ENCODE measurements at regions not wholly inside any gene's neighbourhood (a gene's known extent, or its start where the extent isn't known, plus 50 kb on each side); places are given as distances from the start of the nearest gene placed in this dataset.
A peak's percentile ranks its signal among the peaks of the same experiment; 100 is the strongest.

DNA sequence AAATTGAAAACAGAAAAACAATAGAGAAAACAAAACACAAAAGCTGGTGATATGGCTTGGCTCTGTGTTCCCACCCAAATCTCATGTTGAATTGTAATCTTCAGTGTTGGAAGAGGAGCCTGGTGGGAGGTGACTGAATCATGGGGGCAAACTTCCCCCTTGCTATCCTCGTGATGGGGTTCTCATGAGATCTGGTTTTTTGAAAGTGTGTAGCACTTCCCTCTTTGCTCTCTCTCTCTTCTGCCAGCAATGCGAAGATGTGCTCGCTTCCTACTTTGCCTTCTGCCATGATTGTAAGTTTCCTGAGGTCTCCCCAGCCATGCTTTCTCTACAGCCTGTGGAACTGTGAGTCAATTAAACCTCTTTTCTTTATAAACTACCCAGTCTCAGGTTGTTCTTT is 112.3 kb upstream of the UXS1 start:
- Mint-ChIP-seq H3K36me3 (no peaks in the 10 kb centered on the region), H3K27me3 (ENCODE audit: low read depth) (no peaks in the 10 kb centered on the region), H3K4me3 (no peak overlapping the region), H3K9me3 (no peaks in the 10 kb centered on the region), H3K4me1 (0 out of 2 replicates have a peak, but pooled peaks cover 5% of the 10 kb centered on the region), H3K27ac (no peak overlapping the region)
- ChIA-PET POLR2A (no interaction called here), CTCF (no interaction called here)
- TF ChIP-seq ZNF232 (CRISPR knock-in tag; IDR thresholded peaks at IDR 0.05) (no peak), ZNF671 (CRISPR knock-in tag; IDR thresholded peaks at IDR 0.05) (no peak), SOX15 (CRISPR knock-in tag; IDR thresholded peaks at IDR 0.05) (no peak)
- DNase-seq (ENCODE audit: low spot score): no peak
- no peak for ATAC-seq

- no peak for ATAC-seq
- ChIA-PET CTCF (no interaction called here), POLR2A (no interaction called here)
- Mint-ChIP-seq H3K27ac (peak overlapping the region; percentile 38; the same call in 1 of the 2 replicates), H3K4me3 (no peak overlapping the region), H3K36me3 (no peaks in the 10 kb centered on the region), H3K4me1 (no peaks in the 10 kb centered on the region), H3K9me3 (no peaks in the 10 kb centered on the region), H3K27me3 (ENCODE audit: low read depth) (no peaks in the 10 kb centered on the region)
- no peak for DNase-seq (ENCODE audit: low spot score)
- TF ChIP-seq, protein P1, sequence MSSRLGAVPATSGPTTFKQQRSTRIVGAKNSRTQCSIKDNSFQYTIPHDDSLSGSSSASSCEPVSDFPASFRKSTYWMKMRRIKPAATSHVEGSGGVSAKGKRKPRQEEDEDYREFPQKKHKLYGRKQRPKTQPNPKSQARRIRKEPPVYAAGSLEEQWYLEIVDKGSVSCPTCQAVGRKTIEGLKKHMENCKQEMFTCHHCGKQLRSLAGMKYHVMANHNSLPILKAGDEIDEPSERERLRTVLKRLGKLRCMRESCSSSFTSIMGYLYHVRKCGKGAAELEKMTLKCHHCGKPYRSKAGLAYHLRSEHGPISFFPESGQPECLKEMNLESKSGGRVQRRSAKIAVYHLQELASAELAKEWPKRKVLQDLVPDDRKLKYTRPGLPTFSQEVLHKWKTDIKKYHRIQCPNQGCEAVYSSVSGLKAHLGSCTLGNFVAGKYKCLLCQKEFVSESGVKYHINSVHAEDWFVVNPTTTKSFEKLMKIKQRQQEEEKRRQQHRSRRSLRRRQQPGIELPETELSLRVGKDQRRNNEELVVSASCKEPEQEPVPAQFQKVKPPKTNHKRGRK (CRISPR knock-in tag; IDR thresholded peaks at IDR 0.05; ENCODE audit: borderline replicate concordance): no peak
- TF ChIP-seq GTF2I (CRISPR knock-in tag; conservative IDR thresholded peaks at IDR 0.05) (no peak), SMAD3 (CRISPR knock-in tag; IDR thresholded peaks at IDR 0.05; ENCODE audit: borderline replicate concordance) (no peak), E2F4 (CRISPR knock-in tag; IDR thresholded peaks at IDR 0.05; ENCODE audit: borderline replicate concordance, low read depth) (no peak), MXD4 (CRISPR knock-in tag; IDR thresholded peaks at IDR 0.05; ENCODE audit: borderline replicate concordance) (no peak), SMAD4 (CRISPR knock-in tag; IDR thresholded peaks at IDR 0.05) (no peak), NFYB (CRISPR knock-in tag; conservative IDR thresholded peaks at IDR 0.05; ENCODE audit: low read depth) (no peak)
- TF ChIP-seq, protein P2, sequence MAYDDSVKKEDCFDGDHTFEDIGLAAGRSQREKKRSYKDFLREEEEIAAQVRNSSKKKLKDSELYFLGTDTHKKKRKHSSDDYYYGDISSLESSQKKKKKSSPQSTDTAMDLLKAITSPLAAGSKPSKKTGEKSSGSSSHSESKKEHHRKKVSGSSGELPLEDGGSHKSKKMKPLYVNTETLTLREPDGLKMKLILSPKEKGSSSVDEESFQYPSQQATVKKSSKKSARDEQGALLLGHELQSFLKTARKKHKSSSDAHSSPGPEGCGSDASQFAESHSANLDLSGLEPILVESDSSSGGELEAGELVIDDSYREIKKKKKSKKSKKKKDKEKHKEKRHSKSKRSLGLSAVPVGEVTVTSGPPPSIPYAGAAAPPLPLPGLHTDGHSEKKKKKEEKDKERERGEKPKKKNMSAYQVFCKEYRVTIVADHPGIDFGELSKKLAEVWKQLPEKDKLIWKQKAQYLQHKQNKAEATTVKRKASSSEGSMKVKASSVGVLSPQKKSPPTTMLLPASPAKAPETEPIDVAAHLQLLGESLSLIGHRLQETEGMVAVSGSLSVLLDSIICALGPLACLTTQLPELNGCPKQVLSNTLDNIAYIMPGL (CRISPR knock-in tag; IDR thresholded peaks at IDR 0.05): no peak
- TF ChIP-seq, protein P3, sequence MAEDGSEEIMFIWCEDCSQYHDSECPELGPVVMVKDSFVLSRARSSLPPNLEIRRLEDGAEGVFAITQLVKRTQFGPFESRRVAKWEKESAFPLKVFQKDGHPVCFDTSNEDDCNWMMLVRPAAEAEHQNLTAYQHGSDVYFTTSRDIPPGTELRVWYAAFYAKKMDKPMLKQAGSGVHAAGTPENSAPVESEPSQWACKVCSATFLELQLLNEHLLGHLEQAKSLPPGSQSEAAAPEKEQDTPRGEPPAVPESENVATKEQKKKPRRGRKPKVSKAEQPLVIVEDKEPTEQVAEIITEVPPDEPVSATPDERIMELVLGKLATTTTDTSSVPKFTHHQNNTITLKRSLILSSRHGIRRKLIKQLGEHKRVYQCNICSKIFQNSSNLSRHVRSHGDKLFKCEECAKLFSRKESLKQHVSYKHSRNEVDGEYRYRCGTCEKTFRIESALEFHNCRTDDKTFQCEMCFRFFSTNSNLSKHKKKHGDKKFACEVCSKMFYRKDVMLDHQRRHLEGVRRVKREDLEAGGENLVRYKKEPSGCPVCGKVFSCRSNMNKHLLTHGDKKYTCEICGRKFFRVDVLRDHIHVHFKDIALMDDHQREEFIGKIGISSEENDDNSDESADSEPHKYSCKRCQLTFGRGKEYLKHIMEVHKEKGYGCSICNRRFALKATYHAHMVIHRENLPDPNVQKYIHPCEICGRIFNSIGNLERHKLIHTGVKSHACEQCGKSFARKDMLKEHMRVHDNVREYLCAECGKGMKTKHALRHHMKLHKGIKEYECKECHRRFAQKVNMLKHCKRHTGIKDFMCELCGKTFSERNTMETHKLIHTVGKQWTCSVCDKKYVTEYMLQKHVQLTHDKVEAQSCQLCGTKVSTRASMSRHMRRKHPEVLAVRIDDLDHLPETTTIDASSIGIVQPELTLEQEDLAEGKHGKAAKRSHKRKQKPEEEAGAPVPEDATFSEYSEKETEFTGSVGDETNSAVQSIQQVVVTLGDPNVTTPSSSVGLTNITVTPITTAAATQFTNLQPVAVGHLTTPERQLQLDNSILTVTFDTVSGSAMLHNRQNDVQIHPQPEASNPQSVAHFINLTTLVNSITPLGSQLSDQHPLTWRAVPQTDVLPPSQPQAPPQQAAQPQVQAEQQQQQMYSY (CRISPR knock-in tag; IDR thresholded peaks at IDR 0.05): no peak
Observed at GRCh38 chr2:106304612-106305184, 110.6 kb upstream of the UXS1 start.

DNA sequence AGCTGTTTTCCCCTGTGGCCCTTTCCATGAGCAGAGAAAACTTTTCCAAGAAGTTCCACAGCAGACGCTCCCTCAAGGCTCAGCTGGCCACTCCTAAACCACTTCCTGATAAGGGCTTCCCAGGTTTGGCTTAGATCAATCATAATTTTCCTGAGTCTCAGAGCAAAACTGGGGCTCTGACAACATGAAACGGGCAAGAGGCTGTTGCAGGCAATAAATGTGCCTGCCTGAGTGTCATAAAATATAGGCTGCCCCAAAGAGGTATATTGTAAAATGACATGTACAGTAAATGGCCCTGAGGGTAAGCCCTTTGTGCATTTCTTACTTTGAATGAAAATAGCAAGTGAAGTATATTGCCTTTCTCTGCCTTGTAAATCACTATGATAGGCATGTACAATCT is 105.6 kb upstream of the UXS1 start:
- no peak overlapping the region for H3K27ac Mint-ChIP-seq
- POLR2A ChIA-PET: no interaction called here
- H3K9me3 Mint-ChIP-seq: no peaks in the 10 kb centered on the region
- CTCF ChIA-PET: no interaction called here
- H3K36me3 Mint-ChIP-seq: no peaks in the 10 kb centered on the region
- no peak overlapping the region for H3K4me3 Mint-ChIP-seq
- H3K4me1 Mint-ChIP-seq: no peaks in the 10 kb centered on the region
- no peak for DNase-seq (ENCODE audit: low spot score)
- no peaks in the 10 kb centered on the region for H3K27me3 Mint-ChIP-seq (ENCODE audit: low read depth)
- no peak for ATAC-seq
- TF ChIP-seq, protein P1 (CRISPR knock-in tag; IDR thresholded peaks at IDR 0.05; ENCODE audit: borderline replicate concordance): no peak
- TF ChIP-seq HMGA2 (CRISPR knock-in tag; IDR thresholded peaks at IDR 0.05) (no peak), ESRRA (CRISPR knock-in tag; IDR thresholded peaks at IDR 0.05; ENCODE audit: borderline replicate concordance) (no peak), RELA (CRISPR knock-in tag; IDR thresholded peaks at IDR 0.05; ENCODE audit: borderline replicate concordance) (no peak), CDX4 (CRISPR knock-in tag; IDR thresholded peaks at IDR 0.05; ENCODE audit: borderline replicate concordance) (no peak)
- TF ChIP-seq, protein P3 (CRISPR knock-in tag; IDR thresholded peaks at IDR 0.05): no peak
